OCI-LY7 (cell line): ENCODE measurements at regions not wholly inside any gene's neighbourhood (a gene's known extent, or its start where the extent isn't known, plus 50 kb on each side); places are given as distances from the start of the nearest gene placed in this dataset.

Source experiments
- CTCF ChIP-seq: fragments of 200-600 bp; sonication (generic); conservative IDR thresholded peaks from 2 replicates; pipeline ENCODE4 v1.5.1; 2014; ENCODE audit warnings: mild to moderate bottlenecking, antibody characterized with exemption, low read length, moderate library complexity, mixed read lengths
- EZH2phosphoT487 ChIP-seq: fragments of 200-600 bp; sonication (generic); IDR thresholded peaks from 2 replicates; pipeline ENCODE4 v1.6.1; 2018; ENCODE audit warnings: low read depth, borderline replicate concordance, mild to moderate bottlenecking, mixed run types, antibody characterized with exemption, low read length, moderate library complexity, mixed read lengths

GRCh38 chr1:117796226-117796625 lies 133.2 kb downstream of the GDAP2 start:
- TF ChIP-seq CTCF (no peak), EZH2phosphoT487 (no peak)
